NOMO-1 (cell line): ENCODE measurements at regions not wholly inside any gene's neighbourhood (a gene's known extent, or its start where the extent isn't known, plus 50 kb on each side); places are given as distances from the start of the nearest gene placed in this dataset.

ENCODE experiments used
- DNase-seq, 2 experiments: peaks; one replicate each; lab custom pipeline; 2025; ENCODE audit not compliant: unreplicated experiment in 2 of 2; lab: John Stamatoyannopoulos, UW

GRCh38 chr16:35363510-35363909, 1904.1 kb downstream of the TP53TG3F start:
- no peak for DNase-seq

- DNase-seq = no peak
These were observed 1904.9 kb downstream of the TP53TG3F start for GRCh38 chr16:35364263-35364662.

- DNase-seq = peak; percentile 3 to 18
These were observed 1906.3 kb downstream of the TP53TG3F start for GRCh38 chr16:35365675-35366074.

GRCh38 chr16:35370617-35371016, 1911.2 kb downstream of the TP53TG3F start:
- no peak for DNase-seq

- no peak for DNase-seq
These were observed 1917.7 kb downstream of the TP53TG3F start for GRCh38 chr16:35377142-35377541.

- DNase-seq = no peak
These were observed 1927.2 kb downstream of the TP53TG3F start for GRCh38 chr16:35386619-35387018.

- peak in 1 of 2 experiments; percentile 18 for DNase-seq
These were observed 1931.9 kb downstream of the TP53TG3F start for GRCh38 chr16:35391328-35391727.

- no peak for DNase-seq
These were observed 1938.8 kb downstream of the TP53TG3F start for GRCh38 chr16:35398180-35398579.

GRCh38 chr16:35399133-35399532, 1939.7 kb downstream of the TP53TG3F start:
- no peak for DNase-seq

GRCh38 chr16:35404273-35404672, 1944.9 kb downstream of the TP53TG3F start:
- no peak for DNase-seq

- no peak for DNase-seq
These were observed 1946.1 kb downstream of the TP53TG3F start for GRCh38 chr16:35405526-35405925.

- DNase-seq = no peak
These were observed 1950.1 kb downstream of the TP53TG3F start for GRCh38 chr16:35409503-35409902.

- DNase-seq = no peak
These were observed 1951.0 kb downstream of the TP53TG3F start for GRCh38 chr16:35410438-35410837.

GRCh38 chr16:35411156-35411555, 1951.7 kb downstream of the TP53TG3F start:
- no peak for DNase-seq

GRCh38 chr16:35414139-35414538, 1954.7 kb downstream of the TP53TG3F start:
- no peak for DNase-seq

- DNase-seq = no peak
These were observed 1955.2 kb downstream of the TP53TG3F start for GRCh38 chr16:35414563-35414962.

GRCh38 chr16:35425270-35425669, 1965.9 kb downstream of the TP53TG3F start:
- DNase-seq = no peak

- no peak for DNase-seq
These were observed 1972.6 kb downstream of the TP53TG3F start for GRCh38 chr16:35431829-35432663.

- no peak for DNase-seq
These were observed 1981.5 kb downstream of the TP53TG3F start for GRCh38 chr16:35440875-35441274.

- DNase-seq = no peak
These were observed 1987.7 kb downstream of the TP53TG3F start for GRCh38 chr16:35447010-35447558.

GRCh38 chr16:35449663-35450062, 1990.3 kb downstream of the TP53TG3F start:
- no peak for DNase-seq

- DNase-seq = no peak
These were observed 1991.2 kb downstream of the TP53TG3F start for GRCh38 chr16:35450648-35451047.
